ENCODE measurements at regions not wholly inside any gene's neighbourhood (a gene's known extent, or its start where the extent isn't known, plus 50 kb on each side); places are given as distances from the start of the nearest gene placed in this dataset.

- TF ChIP-seq CTCF (IDR thresholded peaks at IDR 0.05) = no peak
- no peak for TF ChIP-seq EZH2 (IDR thresholded peaks at IDR 0.05; ENCODE audit: borderline replicate concordance, insufficient read depth, low read depth, low read length, poor library complexity, severe bottlenecking)
Measured at GRCh38 chr21:27450216-27450615, 483.3 kb upstream of the ADAMTS5 start.
